ENCODE measurements at regions not wholly inside any gene's neighbourhood (a gene's known extent, or its start where the extent isn't known, plus 50 kb on each side); places are given as distances from the start of the nearest gene placed in this dataset.

- DNase-seq: no peak
- WGBS (ENCODE audit: insufficient coverage): no CpG with 5 or more reads among the region's 3 CpGs
- Histone ChIP-seq H3K9ac (ENCODE audit: insufficient read depth, low read length, poor library complexity, severe bottlenecking) (no peak overlapping the region), H3K9me3 (replicated peaks in 1 of 2; ENCODE audit: control insufficient read depth in 1 of 2, insufficient read depth in 1 of 2, low read length in 2 of 2) (no peaks in the 10 kb centered on the region), H4K20me1 (ENCODE audit: insufficient read depth, low read length) (no peaks in the 10 kb centered on the region), H3K79me2 (ENCODE audit: insufficient read depth, low read length) (no peaks in the 10 kb centered on the region), H3K36me3 (replicated peaks in 1 of 2; ENCODE audit: control insufficient read depth in 1 of 2, insufficient read depth in 2 of 2, low read length in 2 of 2) (no peaks in the 10 kb centered on the region), H3K4me2 (replicated peaks; ENCODE audit: extremely low read depth, low read length, poor library complexity, severe bottlenecking) (no peak overlapping the region), H3K27me3 (ENCODE audit: control insufficient read depth in 2 of 2, insufficient read depth in 2 of 2, low read length in 2 of 2) (no peaks in the 10 kb centered on the region), H3K27ac (ENCODE audit: low read depth in 1 of 2, low read length in 2 of 2) (no peak overlapping the region), H3K4me1 (ENCODE audit: control insufficient read depth in 1 of 2, insufficient read depth in 2 of 2, low read length in 2 of 2) (no peaks in the 10 kb centered on the region), H3K4me3 (replicated peaks in 1 of 3; ENCODE audit: low read depth in 2 of 3, low read length in 3 of 3) (no peak overlapping the region), H2AFZ (ENCODE audit: insufficient read depth, low read depth, low read length, poor library complexity, severe bottlenecking) (no peak overlapping the region)
- peaks cover 0 to 3% (median 2%) of the 10 kb centered on the region in 7 donors for H3K9me3 Mint-ChIP-seq
- intact Hi-C loops (cut with micrococcal nuclease): no loop called here
- peaks cover 3 to 4% (median 3%) of the 10 kb centered on the region in 3 donors for H3K27me3 Mint-ChIP-seq (ENCODE audit: low read depth in 3 of 3)
- H3K27ac Mint-ChIP-seq: no peak overlapping the region
- H3K4me3 Mint-ChIP-seq: no peak overlapping the region
- no peak for TF ChIP-seq CTCF (IDR thresholded peaks at IDR 0.05)
- no peaks in the 10 kb centered on the region for H3K36me3 Mint-ChIP-seq
- H3K4me1 Mint-ChIP-seq: no peaks in the 10 kb centered on the region
Observed at GRCh38 chr1:208455821-208456220, 211.6 kb upstream of the PLXNA2 start.

- H3K4me3 ChIP-seq (replicated peaks in 1 of 3; ENCODE audit: low read depth in 2 of 3, low read length in 3 of 3): no peak overlapping the region
- no peaks in the 10 kb centered on the region for H3K79me2 ChIP-seq (ENCODE audit: insufficient read depth, low read length)
- no peak overlapping the region for H3K4me3 Mint-ChIP-seq
- DNase-seq: no peak
- no peak overlapping the region for H3K27ac Mint-ChIP-seq
- H3K9me3 Mint-ChIP-seq: peaks cover 0 to 3% (median 2%) of the 10 kb centered on the region in 7 donors
- H2AFZ ChIP-seq (ENCODE audit: insufficient read depth, low read depth, low read length, poor library complexity, severe bottlenecking): no peak overlapping the region
- H3K27me3 Mint-ChIP-seq (ENCODE audit: low read depth in 3 of 3): peaks cover 3 to 4% (median 3%) of the 10 kb centered on the region in 3 donors
- no peaks in the 10 kb centered on the region for H3K36me3 ChIP-seq (replicated peaks in 1 of 2; ENCODE audit: control insufficient read depth in 1 of 2, insufficient read depth in 2 of 2, low read length in 2 of 2)
- no peak overlapping the region for H3K4me2 ChIP-seq (replicated peaks; ENCODE audit: extremely low read depth, low read length, poor library complexity, severe bottlenecking)
- H4K20me1 ChIP-seq (ENCODE audit: insufficient read depth, low read length): no peaks in the 10 kb centered on the region
- no peaks in the 10 kb centered on the region for H3K27me3 ChIP-seq (ENCODE audit: control insufficient read depth in 2 of 2, insufficient read depth in 2 of 2, low read length in 2 of 2)
- no peak overlapping the region for H3K9ac ChIP-seq (ENCODE audit: insufficient read depth, low read length, poor library complexity, severe bottlenecking)
- WGBS (ENCODE audit: insufficient coverage): no CpG with 5 or more reads among the region's 2 CpGs
- H3K4me1 ChIP-seq (ENCODE audit: control insufficient read depth in 1 of 2, insufficient read depth in 2 of 2, low read length in 2 of 2): no peaks in the 10 kb centered on the region
- no peaks in the 10 kb centered on the region for H3K9me3 ChIP-seq (replicated peaks in 1 of 2; ENCODE audit: control insufficient read depth in 1 of 2, insufficient read depth in 1 of 2, low read length in 2 of 2)
- intact Hi-C loops (cut with micrococcal nuclease): no loop called here
- no peaks in the 10 kb centered on the region for H3K36me3 Mint-ChIP-seq
- no peak for TF ChIP-seq CTCF (IDR thresholded peaks at IDR 0.05)
- no peaks in the 10 kb centered on the region for H3K4me1 Mint-ChIP-seq
- H3K27ac ChIP-seq (ENCODE audit: low read depth in 1 of 2, low read length in 2 of 2): no peak overlapping the region
Observed at GRCh38 chr1:208456487-208456886, 212.3 kb upstream of the PLXNA2 start.
